HL-60 (cell line): ENCODE measurements at regions not wholly inside any gene's neighbourhood (a gene's known extent, or its start where the extent isn't known, plus 50 kb on each side); places are given as distances from the start of the nearest gene placed in this dataset.
"Not testable (repeated sequence)": the region's sequence is repeated elsewhere in the genome, so short reads cannot be mapped to it uniquely, and the experiment has no call there.

Experiments
- DNase-seq, 2 experiments: peaks; one replicate each; pipeline ENCODE4 v3.0.0-alpha.2; 2010 to 2020; ENCODE audit warnings: low read depth in 1 of 2, low spot score in 1 of 2
- H3K27ac ChIP-seq: fragments of 250-450 bp; sonication (Bioruptor Pico); replicated peaks from 2 replicates; pipeline ENCODE4 v1.5.1; 2020; ENCODE audit warnings: mild to moderate bottlenecking, moderate library complexity
- H3K27me3 ChIP-seq: fragments of 250-450 bp; sonication (Bioruptor Pico); 2 replicates; pipeline ENCODE4 v1.5.1; 2021; ENCODE audit warnings: mild to moderate bottlenecking, moderate library complexity; ENCODE audit not compliant: insufficient read depth, poor library complexity, severe bottlenecking
- H3K4me3 ChIP-seq: replicated peaks from 2 replicates; pipeline ENCODE4 v1.5.1; 2011; ENCODE audit warnings: mild to moderate bottlenecking, control low read depth, low read length; ENCODE audit not compliant: insufficient read depth
- GABPA ChIP-seq: IDR thresholded peaks from 2 replicates; pipeline ENCODE4 v1.6.1; 2012; ENCODE audit warnings: low read depth
- POLR2AphosphoS5 ChIP-seq: IDR thresholded peaks from 2 replicates; pipeline ENCODE4 v1.6.1; 2012; ENCODE audit warnings: low read depth
- SPI1 ChIP-seq: IDR thresholded peaks from 2 replicates; pipeline ENCODE4 v1.6.1; 2012; ENCODE audit warnings: low read depth, mild to moderate bottlenecking, borderline replicate concordance
- TF ChIP-seq, protein P1 (sequence below): IDR thresholded peaks from one replicate; pipeline ENCODE4 v1.5.1; 2011; ENCODE audit warnings: low read length, control low read depth, inconsistent platforms; ENCODE audit not compliant: insufficient read depth
- TF ChIP-seq, protein P2 (sequence below): IDR thresholded peaks from 2 replicates; pipeline ENCODE4 v1.6.1; 2012; ENCODE audit warnings: low read depth; ENCODE audit not compliant: insufficient replicate concordance

DNA sequence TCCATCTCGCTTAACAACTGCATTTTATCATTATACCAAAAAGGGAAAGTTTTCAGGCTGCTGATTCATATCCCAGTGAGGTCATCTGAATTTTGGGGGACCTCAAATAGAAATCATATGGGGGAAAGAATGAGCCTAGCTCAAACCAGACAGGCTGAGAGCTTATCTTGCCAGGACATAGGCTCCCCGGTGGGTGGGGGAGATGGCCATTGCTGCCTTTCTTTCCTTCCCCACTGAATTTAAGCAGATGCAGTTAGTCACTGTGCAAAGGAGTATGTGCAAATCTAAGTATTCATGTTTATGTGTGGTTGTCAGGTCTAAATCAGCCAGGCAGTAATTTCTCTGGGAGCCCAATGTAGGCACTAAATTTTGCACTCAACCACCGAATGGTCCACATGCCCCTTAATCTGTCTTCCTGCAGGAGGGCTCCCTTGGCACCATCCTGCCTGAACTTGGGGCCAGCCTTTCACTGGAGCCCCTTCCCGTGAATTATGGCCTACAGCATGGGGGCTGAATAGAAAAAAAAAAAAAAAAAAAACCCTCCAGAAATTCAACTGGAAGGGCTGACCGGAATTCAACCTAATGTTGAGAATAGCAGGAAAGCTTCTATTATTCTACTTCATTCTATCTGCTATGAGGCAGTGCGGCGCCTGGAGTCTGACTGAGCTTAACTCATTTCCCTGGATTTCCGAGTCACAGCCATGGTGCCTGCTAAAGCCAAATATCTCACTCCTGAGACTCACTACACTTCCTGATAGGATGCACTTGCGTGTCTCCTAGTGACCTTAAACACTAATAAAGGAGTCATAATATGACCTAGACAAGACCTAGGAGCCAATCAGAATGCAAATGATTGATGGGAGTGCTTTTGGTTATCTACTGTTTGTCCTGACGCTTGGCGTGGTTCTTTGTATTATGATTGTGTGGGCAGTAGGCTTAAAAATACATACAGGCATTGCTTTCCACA lies 161.5 kb upstream of the HEY2 start:
- Histone ChIP-seq H3K27ac (no peak overlapping the region), H3K4me3 (no peak overlapping the region), H3K27me3 (no peaks in the 10 kb centered on the region)
- no peak for DNase-seq
- TF ChIP-seq SPI1 (no peak), POLR2AphosphoS5 (no peak), GABPA (no peak)
- TF ChIP-seq, protein P1, sequence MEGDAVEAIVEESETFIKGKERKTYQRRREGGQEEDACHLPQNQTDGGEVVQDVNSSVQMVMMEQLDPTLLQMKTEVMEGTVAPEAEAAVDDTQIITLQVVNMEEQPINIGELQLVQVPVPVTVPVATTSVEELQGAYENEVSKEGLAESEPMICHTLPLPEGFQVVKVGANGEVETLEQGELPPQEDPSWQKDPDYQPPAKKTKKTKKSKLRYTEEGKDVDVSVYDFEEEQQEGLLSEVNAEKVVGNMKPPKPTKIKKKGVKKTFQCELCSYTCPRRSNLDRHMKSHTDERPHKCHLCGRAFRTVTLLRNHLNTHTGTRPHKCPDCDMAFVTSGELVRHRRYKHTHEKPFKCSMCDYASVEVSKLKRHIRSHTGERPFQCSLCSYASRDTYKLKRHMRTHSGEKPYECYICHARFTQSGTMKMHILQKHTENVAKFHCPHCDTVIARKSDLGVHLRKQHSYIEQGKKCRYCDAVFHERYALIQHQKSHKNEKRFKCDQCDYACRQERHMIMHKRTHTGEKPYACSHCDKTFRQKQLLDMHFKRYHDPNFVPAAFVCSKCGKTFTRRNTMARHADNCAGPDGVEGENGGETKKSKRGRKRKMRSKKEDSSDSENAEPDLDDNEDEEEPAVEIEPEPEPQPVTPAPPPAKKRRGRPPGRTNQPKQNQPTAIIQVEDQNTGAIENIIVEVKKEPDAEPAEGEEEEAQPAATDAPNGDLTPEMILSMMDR: no peak
- TF ChIP-seq, protein P2, sequence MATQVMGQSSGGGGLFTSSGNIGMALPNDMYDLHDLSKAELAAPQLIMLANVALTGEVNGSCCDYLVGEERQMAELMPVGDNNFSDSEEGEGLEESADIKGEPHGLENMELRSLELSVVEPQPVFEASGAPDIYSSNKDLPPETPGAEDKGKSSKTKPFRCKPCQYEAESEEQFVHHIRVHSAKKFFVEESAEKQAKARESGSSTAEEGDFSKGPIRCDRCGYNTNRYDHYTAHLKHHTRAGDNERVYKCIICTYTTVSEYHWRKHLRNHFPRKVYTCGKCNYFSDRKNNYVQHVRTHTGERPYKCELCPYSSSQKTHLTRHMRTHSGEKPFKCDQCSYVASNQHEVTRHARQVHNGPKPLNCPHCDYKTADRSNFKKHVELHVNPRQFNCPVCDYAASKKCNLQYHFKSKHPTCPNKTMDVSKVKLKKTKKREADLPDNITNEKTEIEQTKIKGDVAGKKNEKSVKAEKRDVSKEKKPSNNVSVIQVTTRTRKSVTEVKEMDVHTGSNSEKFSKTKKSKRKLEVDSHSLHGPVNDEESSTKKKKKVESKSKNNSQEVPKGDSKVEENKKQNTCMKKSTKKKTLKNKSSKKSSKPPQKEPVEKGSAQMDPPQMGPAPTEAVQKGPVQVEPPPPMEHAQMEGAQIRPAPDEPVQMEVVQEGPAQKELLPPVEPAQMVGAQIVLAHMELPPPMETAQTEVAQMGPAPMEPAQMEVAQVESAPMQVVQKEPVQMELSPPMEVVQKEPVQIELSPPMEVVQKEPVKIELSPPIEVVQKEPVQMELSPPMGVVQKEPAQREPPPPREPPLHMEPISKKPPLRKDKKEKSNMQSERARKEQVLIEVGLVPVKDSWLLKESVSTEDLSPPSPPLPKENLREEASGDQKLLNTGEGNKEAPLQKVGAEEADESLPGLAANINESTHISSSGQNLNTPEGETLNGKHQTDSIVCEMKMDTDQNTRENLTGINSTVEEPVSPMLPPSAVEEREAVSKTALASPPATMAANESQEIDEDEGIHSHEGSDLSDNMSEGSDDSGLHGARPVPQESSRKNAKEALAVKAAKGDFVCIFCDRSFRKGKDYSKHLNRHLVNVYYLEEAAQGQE: no peak

DNA sequence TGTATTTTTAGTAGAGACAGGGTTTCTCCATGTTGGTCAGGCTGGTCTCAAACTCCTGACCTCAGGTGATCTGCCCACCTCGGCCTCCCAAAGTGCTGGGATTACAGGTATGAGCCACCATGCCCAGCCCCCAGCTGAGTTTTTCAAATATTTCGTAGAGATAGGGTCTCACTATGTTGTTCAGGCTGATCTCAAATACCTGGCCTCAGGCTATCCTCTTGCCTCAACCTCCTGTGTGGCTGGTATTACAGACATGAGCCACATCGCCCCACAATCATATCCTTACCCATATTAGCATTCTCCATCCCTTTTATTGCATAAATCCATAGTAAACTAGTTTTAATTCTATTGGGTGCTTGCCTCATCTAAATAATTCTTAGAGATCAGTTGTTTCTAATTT lies 157.6 kb upstream of the HEY2 start:
- DNase-seq, H3K27me3 ChIP-seq, H3K27ac ChIP-seq, H3K4me3 ChIP-seq: not testable (repeated sequence)

DNA sequence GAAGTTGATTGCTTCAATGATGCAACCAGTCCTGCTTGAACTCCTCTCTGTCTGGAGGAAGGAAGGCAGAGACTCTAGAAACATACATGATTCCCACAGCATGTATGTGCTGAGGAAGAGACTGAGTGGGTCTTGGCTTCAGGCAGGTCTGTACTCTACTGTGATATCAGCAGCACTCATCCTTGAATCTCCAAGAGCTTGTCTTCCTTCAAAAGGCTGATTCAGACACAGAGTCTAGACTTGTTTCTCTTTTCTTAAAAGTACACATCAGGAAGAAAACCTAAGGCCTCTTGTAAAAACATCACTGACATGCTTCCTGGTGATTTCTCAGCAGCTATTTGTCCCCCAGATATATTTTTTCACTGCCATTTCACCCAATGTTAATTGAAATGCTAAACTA lies 155.7 kb upstream of the HEY2 start:
- no peak overlapping the region for H3K4me3 ChIP-seq
- no peak for DNase-seq
- TF ChIP-seq GABPA (no peak), POLR2AphosphoS5 (no peak), SPI1 (no peak)
- TF ChIP-seq, protein P1: no peak
- TF ChIP-seq, protein P2: no peak
- no peak overlapping the region for H3K27ac ChIP-seq
- H3K27me3 ChIP-seq: no peaks in the 10 kb centered on the region

DNA sequence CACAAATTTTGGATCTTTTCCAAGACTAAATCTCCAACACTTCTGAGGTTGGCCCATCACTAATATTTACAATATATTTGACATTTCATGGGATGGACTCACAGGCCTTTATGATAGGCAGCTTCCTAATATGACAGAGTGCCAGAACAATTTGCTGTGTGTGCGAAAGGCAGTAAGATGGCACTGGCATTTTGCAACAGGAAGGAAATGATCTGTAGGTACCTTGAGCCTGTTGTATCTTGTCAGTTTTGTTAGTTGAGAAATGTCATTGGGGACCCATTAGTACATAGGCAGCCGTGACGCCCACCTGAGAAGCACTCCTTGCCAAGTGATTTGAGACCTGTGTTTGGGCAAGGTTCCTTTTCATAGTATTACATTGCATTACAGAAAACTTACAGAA lies 153.4 kb upstream of the HEY2 start:
- TF ChIP-seq POLR2AphosphoS5 (no peak), SPI1 (no peak)
- TF ChIP-seq, protein P1: no peak
- DNase-seq: no peak
- H3K27me3 ChIP-seq: no peaks in the 10 kb centered on the region
- no peak overlapping the region for H3K4me3 ChIP-seq
- no peak overlapping the region for H3K27ac ChIP-seq
